BE2C (cell line): ENCODE measurements at regions not wholly inside any gene's neighbourhood (a gene's known extent, or its start where the extent isn't known, plus 50 kb on each side); places are given as distances from the start of the nearest gene placed in this dataset.

Source experiments
- DNase-seq: peaks from one replicate; pipeline ENCODE4 v3.0.0-alpha.2; 2020
- H3K27me3 ChIP-seq: fragments of 250-450 bp; sonication (Bioruptor Pico); 2 replicates; pipeline ENCODE4 v1.5.1; 2020; ENCODE audit warnings: mild to moderate bottlenecking
- H3K36me3 ChIP-seq: fragments of 250-450 bp; sonication (Bioruptor Pico); 2 replicates; pipeline ENCODE4 v1.5.1; 2020; ENCODE audit warnings: mild to moderate bottlenecking
- H3K4me1 ChIP-seq: fragments of 250-450 bp; sonication (Bioruptor Pico); 2 replicates; pipeline ENCODE4 v1.5.1; 2020
- H3K4me3 ChIP-seq: 2 replicates; pipeline ENCODE4 v1.5.1; 2011; ENCODE audit warnings: low read depth, low read length
- H3K9me3 ChIP-seq: fragments of 250-450 bp; sonication (Bioruptor Pico); 2 replicates; pipeline ENCODE4 v1.5.1; 2020
- CTCF ChIP-seq: IDR thresholded peaks from 2 replicates; pipeline ENCODE4 v1.5.1; 2012; ENCODE audit warnings: mild to moderate bottlenecking, low read depth, low read length

DNA sequence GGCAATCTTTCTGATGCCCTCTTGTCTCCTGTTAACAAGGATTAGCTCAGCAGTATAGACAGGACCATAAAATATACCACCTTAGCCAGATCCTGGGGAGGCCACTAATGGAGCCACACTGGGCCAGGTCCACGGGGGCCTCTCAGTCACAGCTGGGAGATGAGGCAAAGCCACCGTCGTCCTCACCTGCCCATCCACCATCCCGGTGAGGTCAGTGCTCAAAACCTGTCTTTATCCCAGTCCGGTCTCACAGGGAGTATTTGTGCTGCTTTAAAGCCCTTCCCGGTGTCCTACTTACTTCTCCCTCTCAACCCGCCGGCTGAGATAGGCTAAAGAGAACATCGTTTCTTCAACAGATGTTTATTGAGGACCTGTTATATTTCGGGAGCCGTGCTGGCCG is 104.3 kb downstream of the EDN3 start:
- TF ChIP-seq CTCF = no peak
- H3K27me3 ChIP-seq = no peaks in the 10 kb centered on the region
- no peak for DNase-seq

DNA sequence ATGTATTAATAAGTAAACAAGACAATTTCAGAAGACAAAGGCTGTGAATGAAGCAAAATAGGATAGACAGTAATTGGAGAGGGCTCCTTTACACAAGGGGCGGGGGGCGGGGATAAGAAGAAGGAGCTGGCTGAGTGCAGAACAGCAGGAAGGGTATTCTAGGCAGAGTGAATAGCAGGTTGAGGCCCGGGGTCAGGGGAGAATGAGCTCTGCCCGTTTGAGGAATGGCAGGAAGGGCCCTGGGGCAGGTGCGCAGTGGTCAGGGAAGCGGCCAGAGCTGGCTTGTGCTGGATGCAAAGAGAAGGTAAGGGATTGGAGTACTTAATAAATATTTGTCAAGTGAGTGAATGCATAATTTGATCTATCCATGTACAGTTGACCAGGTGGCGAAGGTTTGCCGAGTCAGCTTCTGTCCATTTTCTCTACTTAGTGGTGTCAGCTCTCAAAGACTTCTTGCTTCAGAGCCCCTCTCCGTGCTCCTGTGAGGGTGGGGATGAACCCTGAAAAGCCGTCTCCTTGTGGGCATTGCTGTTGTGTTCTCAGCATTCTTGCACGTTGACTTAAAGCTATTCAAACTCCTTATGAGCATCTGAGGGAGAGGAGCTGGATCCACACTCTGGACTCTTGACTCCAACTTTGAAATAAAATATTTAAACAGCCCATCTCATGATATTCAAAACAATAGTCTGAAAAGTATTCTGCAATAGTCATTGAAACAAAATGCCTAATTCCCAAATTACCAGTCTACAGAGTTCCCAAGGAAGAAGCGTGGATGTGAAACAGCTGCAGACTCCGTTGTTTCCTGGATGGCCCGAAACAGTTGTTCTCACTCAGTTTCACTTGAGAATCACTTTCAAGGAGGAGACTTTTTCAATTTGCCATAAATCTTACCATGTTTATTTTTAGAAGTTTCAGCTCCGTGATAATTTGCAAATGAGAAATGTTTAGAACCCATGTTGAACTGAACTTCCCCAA is 105.1 kb downstream of the EDN3 start:
- Histone ChIP-seq H3K4me1 (peaks cover 19% of the 10 kb centered on the region), H3K4me3 (no peak overlapping the region), H3K9me3 (no peaks in the 10 kb centered on the region), H3K27me3 (no peaks in the 10 kb centered on the region), H3K36me3 (no peaks in the 10 kb centered on the region)
- no peak for TF ChIP-seq CTCF
- no peak for DNase-seq

More for the DNA sequence above, 104.3 kb downstream of the EDN3 start:
- H3K36me3 ChIP-seq = no peaks in the 10 kb centered on the region
- peaks cover 19% of the 10 kb centered on the region for H3K4me1 ChIP-seq
- no peaks in the 10 kb centered on the region for H3K9me3 ChIP-seq
- no peak overlapping the region for H3K4me3 ChIP-seq

- no peak for DNase-seq
- no peak for TF ChIP-seq CTCF
- Histone ChIP-seq H3K4me3 (no peak overlapping the region), H3K9me3 (no peaks in the 10 kb centered on the region; the same call in 1 of the 2 replicates), H3K27me3 (no peaks in the 10 kb centered on the region), H3K36me3 (no peaks in the 10 kb centered on the region), H3K4me1 (peaks cover 19% of the 10 kb centered on the region)
These were observed 106.0 kb downstream of the EDN3 start for GRCh38 chr20:59406446-59406845.

DNA sequence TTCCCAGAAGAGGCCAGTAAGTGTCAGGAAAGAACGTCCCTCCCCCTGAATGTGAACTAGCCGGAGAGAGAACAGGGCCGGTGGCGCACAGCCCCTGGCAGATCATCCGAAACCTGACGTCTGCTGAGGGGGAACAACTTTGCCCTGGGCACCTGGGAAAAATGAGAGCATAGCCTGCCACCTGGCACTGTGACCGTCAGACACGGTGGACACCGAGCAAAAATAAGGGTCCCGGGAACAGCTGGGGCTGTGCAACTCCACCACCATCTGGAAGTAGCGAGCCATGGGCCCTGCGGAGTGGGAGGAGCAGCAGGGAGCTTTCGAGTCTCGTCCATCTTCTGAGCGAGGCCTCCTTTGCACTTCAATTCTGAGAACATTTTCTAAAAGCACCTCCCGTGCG is 110.8 kb downstream of the EDN3 start:
- no peaks in the 10 kb centered on the region; the same call in 1 of the 2 replicates for H3K9me3 ChIP-seq
- DNase-seq = no peak
- H3K27me3 ChIP-seq = no peaks in the 10 kb centered on the region
- no peaks in the 10 kb centered on the region for H3K36me3 ChIP-seq
- TF ChIP-seq CTCF = no peak
- H3K4me3 ChIP-seq = no peak overlapping the region
- peaks cover 13% of the 10 kb centered on the region for H3K4me1 ChIP-seq

- H3K4me1 ChIP-seq = peaks cover 13% of the 10 kb centered on the region
- no peak for TF ChIP-seq CTCF
- H3K4me3 ChIP-seq = no peak overlapping the region
- no peaks in the 10 kb centered on the region; the same call in 1 of the 2 replicates for H3K9me3 ChIP-seq
- no peaks in the 10 kb centered on the region for H3K27me3 ChIP-seq
- DNase-seq = no peak
- no peaks in the 10 kb centered on the region for H3K36me3 ChIP-seq
These were observed 111.2 kb downstream of the EDN3 start for GRCh38 chr20:59411589-59411988.

GRCh38 chr20:59412181-59412580 is 111.8 kb downstream of the EDN3 start:
- Histone ChIP-seq H3K36me3 (no peaks in the 10 kb centered on the region), H3K4me3 (no peak overlapping the region), H3K4me1 (peaks cover 13% of the 10 kb centered on the region), H3K27me3 (no peaks in the 10 kb centered on the region), H3K9me3 (no peaks in the 10 kb centered on the region; the same call in 1 of the 2 replicates)
- TF ChIP-seq CTCF = no peak
- DNase-seq = no peak
